ENCODE measurements at regions not wholly inside any gene's neighbourhood (a gene's known extent, or its start where the extent isn't known, plus 50 kb on each side); places are given as distances from the start of the nearest gene placed in this dataset.

- Histone ChIP-seq H3K36me3 (replicated peaks) (no peaks in the 10 kb centered on the region), H3K27ac (no peak overlapping the region), H3K4me3 (ENCODE audit: low read depth, low read length) (no peak overlapping the region), H3K27me3 (replicated peaks) (no peaks in the 10 kb centered on the region)
- in situ Hi-C loops (cut with HindIII; ENCODE audit: low pct_ligation_motif_present, low sequenced_read_pairs) = no loop called here
- DNase-seq = no peak
- TF ChIP-seq CTCF (IDR thresholded peaks at IDR 0.05; ENCODE audit: low read depth, low read length, missing control alignments) = no peak
Observed at GRCh38 chr10:121152033-121152432, 300.9 kb downstream of the WDR11 start.

- Histone ChIP-seq H3K4me3 (ENCODE audit: low read depth, low read length) (no peak overlapping the region), H3K36me3 (replicated peaks) (no peaks in the 10 kb centered on the region), H3K27ac (no peak overlapping the region), H3K27me3 (replicated peaks) (no peaks in the 10 kb centered on the region)
- in situ Hi-C loops (cut with HindIII; ENCODE audit: low pct_ligation_motif_present, low sequenced_read_pairs) = no loop called here
- TF ChIP-seq CTCF (IDR thresholded peaks at IDR 0.05; ENCODE audit: low read depth, low read length, missing control alignments) = no peak
- DNase-seq = no peak
Observed at GRCh38 chr10:121152935-121153334, 301.8 kb downstream of the WDR11 start.

DNA sequence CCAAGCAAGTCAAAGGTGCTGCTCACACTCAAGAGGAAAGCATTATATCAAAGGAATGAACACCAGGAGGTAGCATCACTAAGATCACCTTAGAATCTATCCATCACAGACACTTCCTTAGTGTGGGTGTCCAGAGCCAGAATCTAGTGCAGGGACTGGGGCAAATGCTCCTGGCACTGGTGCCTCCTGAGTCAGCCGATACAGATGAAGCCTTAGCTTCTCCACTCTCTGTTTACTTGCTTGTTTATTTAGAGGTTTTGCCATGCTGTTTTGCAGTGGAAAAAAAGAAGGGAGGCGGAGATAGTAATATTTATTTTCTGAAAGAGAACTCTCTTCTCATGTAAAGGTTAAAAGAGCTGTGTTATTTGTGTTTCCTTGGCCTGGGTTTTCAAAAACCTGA lies 303.1 kb downstream of the WDR11 start:
- no peak overlapping the region for H3K4me3 ChIP-seq (ENCODE audit: low read depth, low read length)
- H3K36me3 ChIP-seq (replicated peaks) = no peaks in the 10 kb centered on the region
- TF ChIP-seq CTCF (IDR thresholded peaks at IDR 0.05; ENCODE audit: low read depth, low read length, missing control alignments) = no peak
- H3K27ac ChIP-seq = no peak overlapping the region
- in situ Hi-C loops (cut with HindIII; ENCODE audit: low pct_ligation_motif_present, low sequenced_read_pairs) = no loop called here
- no peak for DNase-seq
- no peaks in the 10 kb centered on the region for H3K27me3 ChIP-seq (replicated peaks)

DNA sequence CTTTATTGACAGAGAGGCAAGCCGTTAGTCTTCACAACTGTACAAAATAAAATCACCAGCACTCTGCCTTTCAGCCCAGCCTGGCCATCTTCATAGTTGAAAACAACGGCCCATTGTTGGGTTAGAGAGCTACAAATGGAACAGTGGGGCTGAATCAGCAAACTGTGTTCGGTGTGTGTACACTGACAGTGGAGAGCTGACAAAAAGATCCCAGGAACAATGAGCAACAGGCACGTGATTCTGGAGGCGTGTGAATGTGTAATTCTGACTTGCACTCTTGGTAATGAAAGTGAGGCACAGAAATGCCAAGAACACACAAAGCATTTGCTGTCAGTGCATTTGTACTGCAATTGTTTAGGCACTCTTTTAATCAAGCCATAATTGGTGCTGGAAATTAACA lies 303.7 kb downstream of the WDR11 start:
- no peak for TF ChIP-seq CTCF (IDR thresholded peaks at IDR 0.05; ENCODE audit: low read depth, low read length, missing control alignments)
- Histone ChIP-seq H3K4me3 (ENCODE audit: low read depth, low read length) (no peak overlapping the region), H3K27me3 (replicated peaks) (no peaks in the 10 kb centered on the region), H3K36me3 (replicated peaks) (no peaks in the 10 kb centered on the region), H3K27ac (no peak overlapping the region)
- in situ Hi-C loops (cut with HindIII; ENCODE audit: low pct_ligation_motif_present, low sequenced_read_pairs) = no loop called here
- no peak for DNase-seq

GRCh38 chr10:121155742-121156474 lies 304.7 kb downstream of the WDR11 start:
- no peak overlapping the region for H3K4me3 ChIP-seq (ENCODE audit: low read depth, low read length)
- DNase-seq = no peak
- H3K27me3 ChIP-seq (replicated peaks) = no peaks in the 10 kb centered on the region
- TF ChIP-seq CTCF (IDR thresholded peaks at IDR 0.05; ENCODE audit: low read depth, low read length, missing control alignments) = no peak
- in situ Hi-C loops (cut with HindIII; ENCODE audit: low pct_ligation_motif_present, low sequenced_read_pairs) = no loop called here
- no peak overlapping the region for H3K27ac ChIP-seq
- H3K36me3 ChIP-seq (replicated peaks) = no peaks in the 10 kb centered on the region

DNA sequence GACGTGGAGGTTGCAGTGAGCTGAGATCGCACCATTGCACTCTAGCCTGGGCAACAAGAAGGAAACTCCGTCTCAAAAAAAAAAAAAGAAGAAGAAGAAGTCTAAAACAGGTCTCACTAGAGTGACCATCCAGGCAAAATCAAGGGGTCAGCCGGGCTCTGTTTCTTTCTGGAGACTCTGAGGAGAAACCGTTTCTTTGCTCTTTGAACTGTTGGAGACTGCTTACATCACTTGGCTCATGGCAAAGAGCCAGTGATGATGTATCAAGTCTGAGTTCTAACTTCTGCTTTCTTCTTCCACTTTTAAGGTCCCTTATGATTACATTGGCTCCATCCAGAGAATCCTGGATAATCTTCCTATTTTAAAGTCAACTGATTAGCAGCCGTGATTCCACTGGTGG lies 306.8 kb downstream of the WDR11 start:
- DNase-seq = no peak
- in situ Hi-C loops (cut with HindIII; ENCODE audit: low pct_ligation_motif_present, low sequenced_read_pairs) = no loop called here
- TF ChIP-seq CTCF (IDR thresholded peaks at IDR 0.05; ENCODE audit: low read depth, low read length, missing control alignments) = no peak
- H3K27ac ChIP-seq = no peak overlapping the region
- H3K36me3 ChIP-seq (replicated peaks) = no peaks in the 10 kb centered on the region
- no peak overlapping the region for H3K4me3 ChIP-seq (ENCODE audit: low read depth, low read length)
- H3K27me3 ChIP-seq (replicated peaks) = no peaks in the 10 kb centered on the region
